Uterus (tissue), 3 donors: ENCODE measurements at regions not wholly inside any gene's neighbourhood (a gene's known extent, or its start where the extent isn't known, plus 50 kb on each side); places are given as distances from the start of the nearest gene placed in this dataset.

Source experiments
- DNase-seq, 2 donors: peaks; one replicate each; pipeline ENCODE4 v3.0.0-alpha.2; 2019 to 2020
- H3K27ac ChIP-seq, 2 donors: fragments of 200-600 bp; sonication (generic); 1 replicate in 1 of 2; 2 replicates in 1 of 2; pipeline ENCODE4 v1.5.1; 2016 to 2018
- H3K27me3 ChIP-seq, 2 donors: fragments of 200-600 bp; sonication (generic); one replicate each; pipeline ENCODE4 v1.5.1; 2018 to 2019; ENCODE audit warnings: control low read depth in 1 of 2
- H3K36me3 ChIP-seq, 2 donors: fragments of 200-600 bp; sonication (generic); one replicate each; pipeline ENCODE4 v1.5.1; 2019; ENCODE audit warnings: control low read depth in 1 of 2
- H3K4me1 ChIP-seq, 2 donors: fragments of 200-600 bp; sonication (generic); one replicate each; pipeline ENCODE4 v1.5.1; 2018 to 2019; ENCODE audit warnings: control low read depth in 1 of 2
- H3K4me3 ChIP-seq, 2 donors: fragments of 200-600 bp; sonication (generic); 1 replicate in 1 of 2; 2 replicates in 1 of 2; pipeline ENCODE4 v1.5.1; 2018 to 2019; ENCODE audit warnings: mild to moderate bottlenecking in 1 of 2
- H3K9me3 ChIP-seq, 2 donors: fragments of 200-600 bp; sonication (generic); one replicate each; pipeline ENCODE4 v1.5.1; 2019; ENCODE audit warnings: control low read depth in 1 of 2
- CTCF ChIP-seq, 4 experiments: fragments of 200-600 bp in 2 of 4; fragments of 450-650 bp in 2 of 4; sonication (generic) in 2 of 4; IDR thresholded peaks; one replicate each; pipeline ENCODE4 v1.5.1; 2016 to 2019; ENCODE audit warnings: antibody characterized with exemption in 4 of 4, mild to moderate bottlenecking in 2 of 4, moderate library complexity in 1 of 4
- POLR2A ChIP-seq, 2 donors: fragments of 450-650 bp; IDR thresholded peaks; one replicate each; pipeline ENCODE4 v1.6.1; 2016; ENCODE audit warnings: antibody characterized with exemption in 2 of 2, mild to moderate bottlenecking in 1 of 2, moderate library complexity in 1 of 2
- intact Hi-C: fragments of 100-400 bp; cut with DNase I; formaldehyde crosslinking; loops from one replicate; pipeline ENCODE4 v1.15.1; 2023; ENCODE audit warnings: low total_unique reads
- donor health status: DM: yes; HTN: yes; CAD: no.

- no peak for TF ChIP-seq CTCF (IDR thresholded peaks at IDR 0.05)
- no peak for TF ChIP-seq POLR2A (IDR thresholded peaks at IDR 0.05)
- no peak overlapping the region for H3K27ac ChIP-seq
- intact Hi-C loops: no loop called here
- no peak for DNase-seq
- H3K36me3 ChIP-seq: no peaks in the 10 kb centered on the region
- H3K27me3 ChIP-seq: no peaks in the 10 kb centered on the region
- H3K4me1 ChIP-seq: no peaks in the 10 kb centered on the region
- no peaks in the 10 kb centered on the region for H3K9me3 ChIP-seq
- no peak overlapping the region for H3K4me3 ChIP-seq
Observed at GRCh38 chr2:241957276-241957675, 87.7 kb downstream of the RTP5 start.

GRCh38 chr2:241958818-241959545, 89.5 kb downstream of the RTP5 start:
- TF ChIP-seq CTCF (IDR thresholded peaks at IDR 0.05): no peak
- no peak for TF ChIP-seq POLR2A (IDR thresholded peaks at IDR 0.05)
- intact Hi-C loops: no loop called here
- no peaks in the 10 kb centered on the region for H3K27me3 ChIP-seq
- H3K36me3 ChIP-seq: no peaks in the 10 kb centered on the region
- DNase-seq: no peak
- no peak overlapping the region for H3K4me3 ChIP-seq
- H3K9me3 ChIP-seq: no peaks in the 10 kb centered on the region
- peak overlapping the region in 1 of 2 donors; percentile 12 for H3K27ac ChIP-seq
- H3K4me1 ChIP-seq: no peaks in the 10 kb centered on the region

- Histone ChIP-seq H3K27ac (peak overlapping the region in 1 of 2 donors; percentile 12), H3K4me3 (no peak overlapping the region), H3K36me3 (no peaks in the 10 kb centered on the region), H3K27me3 (no peaks in the 10 kb centered on the region), H3K9me3 (no peaks in the 10 kb centered on the region), H3K4me1 (no peaks in the 10 kb centered on the region)
- no peak for TF ChIP-seq CTCF (IDR thresholded peaks at IDR 0.05)
- TF ChIP-seq POLR2A (IDR thresholded peaks at IDR 0.05): no peak
- peak in 1 of 2 donors; percentile 66 for DNase-seq
- intact Hi-C loops: no loop called here
Observed at GRCh38 chr2:241959751-241960269, 90.3 kb downstream of the RTP5 start.

GRCh38 chr2:241961454-241961853, 91.9 kb downstream of the RTP5 start:
- H3K4me3 ChIP-seq: no peak overlapping the region
- no peak overlapping the region for H3K27ac ChIP-seq
- DNase-seq: no peak
- intact Hi-C loops: no loop called here
- H3K4me1 ChIP-seq: no peaks in the 10 kb centered on the region
- H3K27me3 ChIP-seq: no peaks in the 10 kb centered on the region
- no peaks in the 10 kb centered on the region for H3K36me3 ChIP-seq
- TF ChIP-seq POLR2A (IDR thresholded peaks at IDR 0.05): no peak
- no peak for TF ChIP-seq CTCF (IDR thresholded peaks at IDR 0.05)
- H3K9me3 ChIP-seq: no peaks in the 10 kb centered on the region

- no peak for TF ChIP-seq POLR2A (IDR thresholded peaks at IDR 0.05)
- no peak for TF ChIP-seq CTCF (IDR thresholded peaks at IDR 0.05)
- H3K27me3 ChIP-seq: no peaks in the 10 kb centered on the region
- H3K4me3 ChIP-seq: no peak overlapping the region
- intact Hi-C loops: no loop called here
- H3K9me3 ChIP-seq: no peaks in the 10 kb centered on the region
- no peak overlapping the region for H3K27ac ChIP-seq
- no peaks in the 10 kb centered on the region for H3K36me3 ChIP-seq
- H3K4me1 ChIP-seq: no peaks in the 10 kb centered on the region
- DNase-seq: no peak
Observed at GRCh38 chr2:241964133-241964532, 94.6 kb downstream of the RTP5 start.
